ENCODE measurements at regions not wholly inside any gene's neighbourhood (a gene's known extent, or its start where the extent isn't known, plus 50 kb on each side); places are given as distances from the start of the nearest gene placed in this dataset.

DNA sequence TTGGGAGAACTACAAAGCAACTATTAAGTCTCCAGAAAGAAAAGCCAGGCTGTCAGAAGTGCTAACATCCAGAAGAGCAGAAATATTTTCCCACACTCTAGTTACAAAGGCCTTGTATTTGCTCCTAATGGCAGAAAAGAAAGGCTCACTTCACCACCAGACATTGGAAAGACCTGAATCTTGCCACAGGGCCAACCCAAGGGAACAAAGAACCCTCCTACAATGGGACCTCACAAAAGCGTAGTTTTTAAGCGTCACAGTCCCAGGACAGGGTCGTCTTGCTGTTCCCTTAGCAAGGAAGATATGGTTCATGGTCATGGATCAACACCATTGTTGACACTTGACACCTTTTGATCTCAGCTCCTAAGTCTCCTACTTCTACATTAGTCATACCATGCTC lies 119.1 kb downstream of the RPS29 start:
- peaks cover 2% of the 10 kb centered on the region for H3K36me3 Mint-ChIP-seq
- H3K27me3 ChIP-seq: no peaks in the 10 kb centered on the region
- H3K27me3 Mint-ChIP-seq (ENCODE audit: insufficient read depth, low read depth): no peaks in the 10 kb centered on the region
- no peaks in the 10 kb centered on the region for H3F3A ChIP-seq (ENCODE audit: low read depth)
- H2AFZ ChIP-seq (replicated peaks): no peak overlapping the region
- H3K36me3 ChIP-seq: no peaks in the 10 kb centered on the region
- TF ChIP-seq, protein P1, sequence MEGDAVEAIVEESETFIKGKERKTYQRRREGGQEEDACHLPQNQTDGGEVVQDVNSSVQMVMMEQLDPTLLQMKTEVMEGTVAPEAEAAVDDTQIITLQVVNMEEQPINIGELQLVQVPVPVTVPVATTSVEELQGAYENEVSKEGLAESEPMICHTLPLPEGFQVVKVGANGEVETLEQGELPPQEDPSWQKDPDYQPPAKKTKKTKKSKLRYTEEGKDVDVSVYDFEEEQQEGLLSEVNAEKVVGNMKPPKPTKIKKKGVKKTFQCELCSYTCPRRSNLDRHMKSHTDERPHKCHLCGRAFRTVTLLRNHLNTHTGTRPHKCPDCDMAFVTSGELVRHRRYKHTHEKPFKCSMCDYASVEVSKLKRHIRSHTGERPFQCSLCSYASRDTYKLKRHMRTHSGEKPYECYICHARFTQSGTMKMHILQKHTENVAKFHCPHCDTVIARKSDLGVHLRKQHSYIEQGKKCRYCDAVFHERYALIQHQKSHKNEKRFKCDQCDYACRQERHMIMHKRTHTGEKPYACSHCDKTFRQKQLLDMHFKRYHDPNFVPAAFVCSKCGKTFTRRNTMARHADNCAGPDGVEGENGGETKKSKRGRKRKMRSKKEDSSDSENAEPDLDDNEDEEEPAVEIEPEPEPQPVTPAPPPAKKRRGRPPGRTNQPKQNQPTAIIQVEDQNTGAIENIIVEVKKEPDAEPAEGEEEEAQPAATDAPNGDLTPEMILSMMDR (IDR thresholded peaks at IDR 0.05): no peak
- TF ChIP-seq EZH2 (IDR thresholded peaks at IDR 0.05) (no peak), EZH2phosphoT487 (IDR thresholded peaks at IDR 0.05) (no peak)
- no peak overlapping the region for H3K27ac ChIP-seq
- no peak overlapping the region for H3K4me3 Mint-ChIP-seq
- H3K4me2 ChIP-seq: no peak overlapping the region
- no peaks in the 10 kb centered on the region for H4K20me1 ChIP-seq (ENCODE audit: low read depth)
- H3K27ac Mint-ChIP-seq: peak overlapping the region; percentile 50
- DNase-seq (ENCODE audit: low spot score): no peak
- H3K9me3 ChIP-seq (ENCODE audit: low read depth): no peaks in the 10 kb centered on the region
- no peaks in the 10 kb centered on the region for H3K79me2 ChIP-seq (ENCODE audit: low read depth)
- H3K4me1 Mint-ChIP-seq: peaks cover 19% of the 10 kb centered on the region
- no peaks in the 10 kb centered on the region for H3K4me1 ChIP-seq
- H3K9ac ChIP-seq: no peak overlapping the region
- H3K9me3 Mint-ChIP-seq: peaks cover 19% of the 10 kb centered on the region
- H3K4me3 ChIP-seq: no peak overlapping the region

DNA sequence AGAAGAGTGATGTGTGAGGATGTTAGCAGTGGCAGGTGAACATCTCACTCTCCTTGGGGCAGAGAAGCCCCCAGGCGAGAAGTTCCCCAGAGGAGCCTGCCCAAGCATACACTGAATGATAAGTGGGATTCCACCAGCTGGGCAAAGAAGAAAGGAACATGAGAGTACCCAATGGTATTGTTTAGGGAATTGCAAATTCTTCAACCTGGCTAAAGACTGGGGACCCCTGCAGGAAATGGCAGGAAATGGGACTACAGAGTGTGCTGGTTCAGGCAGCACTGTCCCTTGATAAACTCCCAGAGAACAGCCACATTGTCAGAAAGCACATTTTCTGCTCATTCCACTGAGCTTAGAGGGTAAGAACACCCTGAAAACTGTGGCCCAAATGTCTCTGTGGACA lies 121.3 kb downstream of the RPS29 start:
- Histone ChIP-seq H3K36me3 (no peaks in the 10 kb centered on the region), H2AFZ (replicated peaks) (peak overlapping the region; percentile 89), H3K4me1 (no peaks in the 10 kb centered on the region), H3K27me3 (no peaks in the 10 kb centered on the region), H3K9ac (no peak overlapping the region), H3K27ac (no peak overlapping the region), H3F3A (ENCODE audit: low read depth) (no peaks in the 10 kb centered on the region), H3K79me2 (ENCODE audit: low read depth) (no peaks in the 10 kb centered on the region), H3K4me2 (no peak overlapping the region), H3K4me3 (no peak overlapping the region), H3K9me3 (ENCODE audit: low read depth) (no peaks in the 10 kb centered on the region), H4K20me1 (ENCODE audit: low read depth) (no peaks in the 10 kb centered on the region)
- H3K27ac Mint-ChIP-seq: no peak overlapping the region
- peak; percentile 72 for DNase-seq (ENCODE audit: low spot score)
- H3K4me1 Mint-ChIP-seq: peaks cover 19% of the 10 kb centered on the region
- H3K36me3 Mint-ChIP-seq: no peaks in the 10 kb centered on the region
- no peaks in the 10 kb centered on the region for H3K27me3 Mint-ChIP-seq (ENCODE audit: insufficient read depth, low read depth)
- peaks cover 8% of the 10 kb centered on the region for H3K9me3 Mint-ChIP-seq
- no peak for TF ChIP-seq EZH2phosphoT487 (IDR thresholded peaks at IDR 0.05)
- TF ChIP-seq, protein P1 (IDR thresholded peaks at IDR 0.05): peak; percentile 62
- H3K4me3 Mint-ChIP-seq: no peak overlapping the region

DNA sequence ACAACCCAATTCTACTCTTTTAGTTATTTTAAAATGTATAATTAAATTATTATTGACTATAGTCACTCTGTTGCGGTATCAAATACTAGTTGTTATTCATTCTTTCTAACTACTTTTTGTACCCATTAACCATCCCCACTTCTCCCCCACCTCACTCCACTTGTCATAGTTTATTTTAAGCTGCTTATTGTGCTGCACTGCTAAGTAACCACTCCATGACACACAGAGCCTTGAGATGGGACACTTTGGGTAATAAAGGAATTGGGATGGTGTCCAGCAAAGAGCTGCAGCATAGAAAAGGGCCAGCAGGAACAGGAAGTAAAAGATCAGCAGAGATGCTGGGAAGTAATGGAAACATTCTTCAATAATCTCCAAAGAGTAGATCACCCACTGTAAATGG lies 123.0 kb downstream of the RPS29 start:
- H3K27ac Mint-ChIP-seq: no peak overlapping the region
- Histone ChIP-seq H3K27me3 (no peaks in the 10 kb centered on the region), H2AFZ (replicated peaks) (peak overlapping the region; percentile 12), H3K4me3 (no peak overlapping the region), H3F3A (ENCODE audit: low read depth) (no peaks in the 10 kb centered on the region), H3K36me3 (no peaks in the 10 kb centered on the region), H3K27ac (no peak overlapping the region), H3K4me2 (no peak overlapping the region), H3K4me1 (no peaks in the 10 kb centered on the region), H3K9ac (no peak overlapping the region), H3K79me2 (ENCODE audit: low read depth) (no peaks in the 10 kb centered on the region), H3K9me3 (ENCODE audit: low read depth) (no peaks in the 10 kb centered on the region), H4K20me1 (ENCODE audit: low read depth) (no peaks in the 10 kb centered on the region)
- no peak for TF ChIP-seq EZH2phosphoT487 (IDR thresholded peaks at IDR 0.05)
- TF ChIP-seq EZH2 (IDR thresholded peaks at IDR 0.05): no peak
- TF ChIP-seq, protein P1 (IDR thresholded peaks at IDR 0.05): no peak
- H3K27me3 Mint-ChIP-seq (ENCODE audit: insufficient read depth, low read depth): peaks cover 2% of the 10 kb centered on the region
- peaks cover 3% of the 10 kb centered on the region for H3K9me3 Mint-ChIP-seq
- DNase-seq (ENCODE audit: low spot score): no peak
- no peak overlapping the region for H3K4me3 Mint-ChIP-seq
- H3K36me3 Mint-ChIP-seq: no peaks in the 10 kb centered on the region
- H3K4me1 Mint-ChIP-seq: peaks cover 10% of the 10 kb centered on the region

Data from neural progenitor cell (in vitro differentiated cells).